ENCODE measurements at regions not wholly inside any gene's neighbourhood (a gene's known extent, or its start where the extent isn't known, plus 50 kb on each side); places are given as distances from the start of the nearest gene placed in this dataset.

DNA sequence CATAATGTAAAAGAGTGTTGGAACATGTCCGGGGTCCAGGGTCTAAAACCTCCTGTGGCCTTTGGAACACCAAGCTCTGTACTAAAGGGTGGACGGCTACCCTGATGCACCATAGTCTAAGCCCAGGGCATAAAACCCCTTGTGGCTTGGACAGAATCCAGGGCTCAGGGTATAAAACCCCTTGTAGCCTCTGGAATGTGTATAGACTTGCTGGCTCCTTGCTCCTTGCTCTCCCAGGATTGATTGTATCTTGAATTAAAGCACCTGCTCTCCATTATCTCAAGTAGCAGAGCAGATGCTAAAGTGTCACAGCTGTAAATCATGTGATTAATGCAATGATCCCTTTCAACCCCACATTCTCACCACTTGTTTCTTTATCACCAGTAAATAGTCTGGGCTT is 556.5 kb downstream of the LRFN5 start:
- no peak for TF ChIP-seq CTCF (IDR thresholded peaks at IDR 0.05)
- TF ChIP-seq, protein P1, sequence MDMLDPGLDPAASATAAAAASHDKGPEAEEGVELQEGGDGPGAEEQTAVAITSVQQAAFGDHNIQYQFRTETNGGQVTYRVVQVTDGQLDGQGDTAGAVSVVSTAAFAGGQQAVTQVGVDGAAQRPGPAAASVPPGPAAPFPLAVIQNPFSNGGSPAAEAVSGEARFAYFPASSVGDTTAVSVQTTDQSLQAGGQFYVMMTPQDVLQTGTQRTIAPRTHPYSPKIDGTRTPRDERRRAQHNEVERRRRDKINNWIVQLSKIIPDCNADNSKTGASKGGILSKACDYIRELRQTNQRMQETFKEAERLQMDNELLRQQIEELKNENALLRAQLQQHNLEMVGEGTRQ (IDR thresholded peaks at IDR 0.05; ENCODE audit: borderline replicate concordance, low read depth, low read length), result no peak
- TF ChIP-seq GATA2 (CRISPR knock-in tag; IDR thresholded peaks at IDR 0.05), result no peak
- no peak for TF ChIP-seq TAF1 (IDR thresholded peaks at IDR 0.05; ENCODE audit: borderline replicate concordance, low read depth, low read length)
- no peak for TF ChIP-seq POLR2AphosphoS5 (IDR thresholded peaks at IDR 0.05; ENCODE audit: low read depth, low read length)
- no peak for TF ChIP-seq SMC3 (IDR thresholded peaks at IDR 0.05; ENCODE audit: low read depth, low read length)
- TF ChIP-seq NFIC (IDR thresholded peaks at IDR 0.05; ENCODE audit: borderline replicate concordance), result no peak
- TF ChIP-seq, protein P2, sequence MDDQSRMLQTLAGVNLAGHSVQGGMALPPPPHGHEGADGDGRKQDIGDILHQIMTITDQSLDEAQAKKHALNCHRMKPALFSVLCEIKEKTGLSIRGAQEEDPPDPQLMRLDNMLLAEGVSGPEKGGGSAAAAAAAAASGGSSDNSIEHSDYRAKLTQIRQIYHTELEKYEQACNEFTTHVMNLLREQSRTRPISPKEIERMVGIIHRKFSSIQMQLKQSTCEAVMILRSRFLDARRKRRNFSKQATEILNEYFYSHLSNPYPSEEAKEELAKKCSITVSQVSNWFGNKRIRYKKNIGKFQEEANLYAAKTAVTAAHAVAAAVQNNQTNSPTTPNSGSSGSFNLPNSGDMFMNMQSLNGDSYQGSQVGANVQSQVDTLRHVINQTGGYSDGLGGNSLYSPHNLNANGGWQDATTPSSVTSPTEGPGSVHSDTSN (IDR thresholded peaks at IDR 0.05), result no peak
- no peak for TF ChIP-seq EP300 (IDR thresholded peaks at IDR 0.05; ENCODE audit: borderline replicate concordance in 1 of 2, low read depth in 1 of 2, low read length in 1 of 2)
- TF ChIP-seq FOXJ3 (CRISPR knock-in tag; IDR thresholded peaks at IDR 0.05), result no peak

Data from SK-N-SH (cell line).